ENCODE measurements at regions not wholly inside any gene's neighbourhood (a gene's known extent, or its start where the extent isn't known, plus 50 kb on each side); places are given as distances from the start of the nearest gene placed in this dataset.

DNA sequence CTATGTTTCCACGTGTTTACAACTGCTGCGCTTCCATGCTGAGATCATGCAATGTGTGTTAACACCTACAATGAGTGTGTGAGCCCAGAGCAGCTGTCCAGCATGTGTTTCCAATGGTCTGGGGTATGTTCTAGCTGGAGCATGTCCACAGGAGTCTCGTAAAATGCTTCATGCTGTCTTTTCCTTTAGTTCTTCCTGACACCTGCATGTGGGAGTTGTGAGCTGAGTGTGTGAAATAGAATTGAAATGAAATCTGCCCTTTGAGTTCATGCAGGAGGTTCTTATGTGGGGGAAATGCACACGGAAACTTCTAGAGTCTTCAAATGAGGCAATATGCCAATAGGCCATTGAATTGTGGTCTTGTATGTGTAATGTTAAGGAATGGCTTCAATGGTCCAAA, 205.1 kb downstream of the RND3 start:
- Histone ChIP-seq H3K27ac (ENCODE audit: extremely low read depth, low read depth, low read length) (no peak overlapping the region), H3K27me3 (ENCODE audit: control insufficient read depth in 2 of 2, insufficient read depth in 2 of 2, low read length in 2 of 2) (no peaks in the 10 kb centered on the region), H3K4me3 (no peak overlapping the region), H3K9me3 (replicated peaks; ENCODE audit: control insufficient read depth, insufficient read depth, low read depth, low read length) (no peaks in the 10 kb centered on the region), H3K4me2 (ENCODE audit: insufficient read depth, low read length) (no peak overlapping the region), H3K4me1 (replicated peaks in 1 of 2; ENCODE audit: control insufficient read depth in 2 of 2, insufficient read depth in 2 of 2, low read length in 2 of 2) (no peaks in the 10 kb centered on the region), H3K9ac (ENCODE audit: insufficient read depth in 1 of 2, low read depth in 2 of 2, low read length in 2 of 2) (no peak overlapping the region), H3K79me2 (ENCODE audit: control insufficient read depth, insufficient read depth, low read length) (no peaks in the 10 kb centered on the region), H2AFZ (ENCODE audit: low read depth, low read length) (no peak overlapping the region), H4K20me1 (replicated peaks; ENCODE audit: control insufficient read depth, insufficient read depth, low read length) (no peaks in the 10 kb centered on the region), H3K36me3 (ENCODE audit: control insufficient read depth, insufficient read depth, low read length) (no peaks in the 10 kb centered on the region), H3K9me1 (ENCODE audit: control insufficient read depth, insufficient read depth, low read length) (no peaks in the 10 kb centered on the region)
- no peak for DNase-seq (ENCODE audit: extremely low read depth in 1 of 4, low spot score in 3 of 4)
- FAIRE-seq, result no peak
- POLR2A ChIA-PET, result no interaction called here
- intact Hi-C loops (cut with micrococcal nuclease), result no loop called here
- CTCF ChIA-PET (ENCODE audit: low intra/inter-chr PET ratio), result no interaction called here
- BruUV-seq (replicated peaks), result no TSS peak
- TF ChIP-seq, protein P1, sequence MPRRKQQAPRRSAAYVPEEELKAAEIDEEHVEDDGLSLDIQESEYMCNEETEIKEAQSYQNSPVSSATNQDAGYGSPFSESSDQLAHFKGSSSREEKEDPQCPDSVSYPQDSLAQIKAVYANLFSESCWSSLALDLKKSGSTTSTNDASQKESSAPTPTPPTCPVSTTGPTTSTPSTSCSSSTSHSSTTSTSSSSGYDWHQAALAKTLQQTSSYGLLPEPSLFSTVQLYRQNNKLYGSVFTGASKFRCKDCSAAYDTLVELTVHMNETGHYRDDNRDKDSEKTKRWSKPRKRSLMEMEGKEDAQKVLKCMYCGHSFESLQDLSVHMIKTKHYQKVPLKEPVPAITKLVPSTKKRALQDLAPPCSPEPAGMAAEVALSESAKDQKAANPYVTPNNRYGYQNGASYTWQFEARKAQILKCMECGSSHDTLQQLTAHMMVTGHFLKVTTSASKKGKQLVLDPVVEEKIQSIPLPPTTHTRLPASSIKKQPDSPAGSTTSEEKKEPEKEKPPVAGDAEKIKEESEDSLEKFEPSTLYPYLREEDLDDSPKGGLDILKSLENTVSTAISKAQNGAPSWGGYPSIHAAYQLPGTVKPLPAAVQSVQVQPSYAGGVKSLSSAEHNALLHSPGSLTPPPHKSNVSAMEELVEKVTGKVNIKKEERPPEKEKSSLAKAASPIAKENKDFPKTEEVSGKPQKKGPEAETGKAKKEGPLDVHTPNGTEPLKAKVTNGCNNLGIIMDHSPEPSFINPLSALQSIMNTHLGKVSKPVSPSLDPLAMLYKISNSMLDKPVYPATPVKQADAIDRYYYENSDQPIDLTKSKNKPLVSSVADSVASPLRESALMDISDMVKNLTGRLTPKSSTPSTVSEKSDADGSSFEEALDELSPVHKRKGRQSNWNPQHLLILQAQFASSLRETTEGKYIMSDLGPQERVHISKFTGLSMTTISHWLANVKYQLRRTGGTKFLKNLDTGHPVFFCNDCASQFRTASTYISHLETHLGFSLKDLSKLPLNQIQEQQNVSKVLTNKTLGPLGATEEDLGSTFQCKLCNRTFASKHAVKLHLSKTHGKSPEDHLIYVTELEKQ (CRISPR knock-in tag; IDR thresholded peaks at IDR 0.05), result no peak
- TF ChIP-seq FOS (IDR thresholded peaks at IDR 0.05; ENCODE audit: extremely low read depth, insufficient read length), result no peak
- no peak for TF ChIP-seq BDP1 (IDR thresholded peaks at IDR 0.05; ENCODE audit: insufficient read depth, insufficient read length)
- TF ChIP-seq DACH1 (IDR thresholded peaks at IDR 0.05; ENCODE audit: partially characterized antibody), result no peak
- in situ Hi-C loops (cut with MboI), result no loop called here
- 0% methylated on average over 4 of the region's 4 CpGs for WGBS (ENCODE audit: insufficient coverage, low coverage, missing lambda C conversion rate)
- no peak for ATAC-seq

Measured in K562 (cell line).